IPS-20b (cell line): ENCODE measurements at regions not wholly inside any gene's neighbourhood (a gene's known extent, or its start where the extent isn't known, plus 50 kb on each side); places are given as distances from the start of the nearest gene placed in this dataset.
"Not testable (repeated sequence)": the region's sequence is repeated elsewhere in the genome, so short reads cannot be mapped to it uniquely, and the experiment has no call there.

ENCODE experiments used
- H3K27ac ChIP-seq: one replicate; pipeline ENCODE4 v1.5.1; 2013; ENCODE audit warnings: low read length
- H3K27me3 ChIP-seq: 2 replicates; pipeline ENCODE4 v1.6.1; 2013; ENCODE audit warnings: mild to moderate bottlenecking, low read length, inconsistent platforms; ENCODE audit not compliant: insufficient read depth
- H3K36me3 ChIP-seq: 2 replicates; pipeline ENCODE4 v1.6.1; 2013; ENCODE audit warnings: low read depth, mild to moderate bottlenecking, inconsistent platforms, low read length, moderate library complexity; ENCODE audit not compliant: insufficient read depth
- H3K4me1 ChIP-seq: 2 replicates; pipeline ENCODE4 v1.6.1; 2013; ENCODE audit warnings: mild to moderate bottlenecking, control low read depth, inconsistent platforms, low read length, moderate library complexity; ENCODE audit not compliant: insufficient read depth
- H3K4me3 ChIP-seq: 2 replicates; pipeline ENCODE4 v1.5.1; 2013; ENCODE audit warnings: mild to moderate bottlenecking, low read length, inconsistent platforms
- H3K9ac ChIP-seq: 2 replicates; pipeline ENCODE4 v1.6.1; 2013; ENCODE audit warnings: low read depth, mild to moderate bottlenecking, inconsistent platforms, low read length, moderate library complexity
- H3K9me3 ChIP-seq: 2 replicates; pipeline ENCODE4 v1.6.1; 2013; ENCODE audit warnings: mild to moderate bottlenecking, low read depth, low read length, inconsistent platforms; ENCODE audit not compliant: insufficient read depth

DNA sequence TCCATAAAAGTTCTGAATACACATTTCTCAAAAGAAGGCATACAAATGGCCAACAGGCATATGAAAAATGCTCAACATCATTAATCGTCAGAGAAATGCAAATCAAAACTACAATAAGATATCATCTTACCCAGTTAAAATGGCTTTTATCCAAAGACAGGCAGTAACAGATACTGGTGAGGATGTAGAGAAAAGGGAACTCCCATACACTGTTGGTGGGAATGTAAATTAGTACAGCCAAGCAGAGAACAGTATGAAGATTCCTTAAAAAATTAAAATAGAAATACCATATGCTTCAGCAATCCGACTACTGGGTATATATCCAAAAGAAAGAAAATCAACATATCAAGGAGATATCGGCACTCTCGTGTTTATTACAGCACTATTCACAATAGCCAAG lies 1312.5 kb downstream of the DSC3 start:
- no peaks in the 10 kb centered on the region for H3K27me3 ChIP-seq
- H3K4me1 ChIP-seq: no peaks in the 10 kb centered on the region
- no peaks in the 10 kb centered on the region for H3K36me3 ChIP-seq
- no peak overlapping the region for H3K9ac ChIP-seq
- no peak overlapping the region for H3K27ac ChIP-seq
- no peak overlapping the region for H3K4me3 ChIP-seq
- H3K9me3 ChIP-seq: no peaks in the 10 kb centered on the region

DNA sequence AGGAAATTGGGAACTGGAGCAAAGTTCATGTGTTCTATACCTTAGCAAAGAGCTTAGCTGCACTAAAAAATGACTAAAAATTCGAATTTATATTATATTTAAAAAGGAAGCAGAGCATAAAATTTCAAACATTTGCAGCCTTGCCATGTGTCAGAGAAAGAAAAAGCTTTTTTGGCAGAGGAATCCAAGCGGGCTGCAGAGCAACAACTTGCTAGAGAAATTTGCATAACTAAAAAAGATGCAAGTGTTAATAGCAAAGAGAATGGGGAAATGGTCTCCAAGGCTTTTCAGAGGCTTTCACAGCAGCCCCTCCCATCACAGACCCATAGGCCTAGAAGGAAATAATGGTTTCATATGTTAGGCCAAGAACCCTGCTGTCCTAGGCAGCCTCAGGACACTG lies 1315.9 kb downstream of the DSC3 start:
- H3K9ac ChIP-seq: no peak overlapping the region
- no peaks in the 10 kb centered on the region for H3K27me3 ChIP-seq
- H3K4me3 ChIP-seq: no peak overlapping the region
- no peak overlapping the region for H3K27ac ChIP-seq
- H3K9me3 ChIP-seq: no peaks in the 10 kb centered on the region
- no peaks in the 10 kb centered on the region for H3K4me1 ChIP-seq
- H3K36me3 ChIP-seq: no peaks in the 10 kb centered on the region

GRCh38 chr18:29723486-29723885 lies 1319.1 kb downstream of the DSC3 start:
- not testable (repeated sequence) for H3K4me1 ChIP-seq, H3K27me3 ChIP-seq, H3K4me3 ChIP-seq, H3K9me3 ChIP-seq, H3K27ac ChIP-seq, H3K9ac ChIP-seq, H3K36me3 ChIP-seq

- not testable (repeated sequence) for H3K9me3 ChIP-seq, H3K4me3 ChIP-seq, H3K36me3 ChIP-seq, H3K9ac ChIP-seq, H3K4me1 ChIP-seq, H3K27ac ChIP-seq, H3K27me3 ChIP-seq
These were observed 1326.6 kb downstream of the DSC3 start for GRCh38 chr18:29715960-29716359.

DNA sequence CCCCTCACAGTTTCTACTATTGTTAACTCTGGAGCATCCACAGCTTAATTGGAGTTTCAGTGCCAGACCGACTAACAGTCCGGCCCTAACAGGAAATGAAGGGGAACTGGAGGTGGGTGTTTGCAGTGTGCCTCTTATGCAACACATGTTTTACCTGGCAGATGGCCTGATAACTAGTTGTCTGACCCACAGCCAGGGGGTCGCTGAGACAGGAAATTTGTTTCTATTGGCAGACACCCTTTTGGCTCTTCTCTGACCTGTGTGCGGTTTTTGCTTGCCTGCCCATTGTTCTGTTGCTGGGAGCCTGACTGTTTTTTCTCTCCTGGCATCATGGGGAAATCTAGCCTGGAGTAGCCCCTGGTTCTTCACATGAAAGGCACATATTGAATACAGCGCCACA lies 1329.8 kb downstream of the DSC3 start:
- no peak overlapping the region for H3K27ac ChIP-seq
- no peak overlapping the region for H3K4me3 ChIP-seq
- H3K9me3 ChIP-seq: no peaks in the 10 kb centered on the region
- H3K36me3 ChIP-seq: no peaks in the 10 kb centered on the region
- no peaks in the 10 kb centered on the region; the same call in 1 of the 2 replicates for H3K4me1 ChIP-seq
- H3K9ac ChIP-seq: no peak overlapping the region; the same call in 1 of the 2 replicates
- H3K27me3 ChIP-seq: no peaks in the 10 kb centered on the region

DNA sequence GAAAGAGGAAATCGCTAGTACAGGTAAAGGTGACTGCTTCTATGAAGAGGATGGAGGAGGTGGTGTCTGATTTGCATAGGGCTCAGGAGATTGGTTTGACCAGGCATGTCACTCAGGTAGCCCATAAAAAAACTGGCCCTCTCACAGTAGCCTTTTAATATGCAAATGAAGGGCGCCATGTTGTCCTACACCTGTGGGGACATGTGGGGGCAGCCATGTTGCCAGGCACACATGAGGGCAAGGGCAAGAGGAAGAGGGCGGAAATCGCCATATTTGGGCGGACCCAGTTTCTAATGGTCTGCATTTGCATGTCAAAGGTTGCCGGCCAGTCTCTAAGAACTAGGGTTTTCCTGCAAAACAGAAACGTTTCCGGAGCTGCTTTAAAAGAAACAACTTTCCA lies 1330.6 kb downstream of the DSC3 start:
- H3K9me3 ChIP-seq: no peaks in the 10 kb centered on the region
- no peaks in the 10 kb centered on the region for H3K27me3 ChIP-seq
- peak overlapping the region; percentile 33 for H3K4me3 ChIP-seq
- no peaks in the 10 kb centered on the region for H3K36me3 ChIP-seq
- H3K4me1 ChIP-seq: no peaks in the 10 kb centered on the region; the same call in 1 of the 2 replicates
- no peak overlapping the region for H3K9ac ChIP-seq
- H3K27ac ChIP-seq: peak overlapping the region; percentile 57

- H3K4me1 ChIP-seq: no peaks in the 10 kb centered on the region
- no peaks in the 10 kb centered on the region for H3K36me3 ChIP-seq
- no peaks in the 10 kb centered on the region for H3K27me3 ChIP-seq
- H3K9me3 ChIP-seq: no peaks in the 10 kb centered on the region
- H3K9ac ChIP-seq: no peak overlapping the region
- no peak overlapping the region for H3K27ac ChIP-seq
- no peak overlapping the region for H3K4me3 ChIP-seq
These were observed 1349.2 kb downstream of the DSC3 start for GRCh38 chr18:29693334-29693733.

- no peak overlapping the region for H3K4me3 ChIP-seq
These were observed 1361.0 kb downstream of the DSC3 start for GRCh38 chr18:29681578-29681977.

GRCh38 chr18:29664278-29665036 lies 1378.1 kb downstream of the DSC3 start:
- no peak overlapping the region for H3K4me3 ChIP-seq
- H3K27ac ChIP-seq: no peak overlapping the region

More at GRCh38 chr18:29681578-29681977, 1361.0 kb downstream of the DSC3 start:
- Histone ChIP-seq H3K4me1 (no peaks in the 10 kb centered on the region), H3K27me3 (no peaks in the 10 kb centered on the region), H3K27ac (no peak overlapping the region), H3K9me3 (no peaks in the 10 kb centered on the region), H3K36me3 (no peaks in the 10 kb centered on the region), H3K9ac (no peak overlapping the region)

GRCh38 chr18:29661924-29662323 lies 1380.6 kb downstream of the DSC3 start:
- H3K27me3 ChIP-seq: no peaks in the 10 kb centered on the region

More at GRCh38 chr18:29664278-29665036, 1378.1 kb downstream of the DSC3 start:
- no peaks in the 10 kb centered on the region for H3K27me3 ChIP-seq
- H3K9me3 ChIP-seq: no peaks in the 10 kb centered on the region
- no peaks in the 10 kb centered on the region for H3K4me1 ChIP-seq
- no peak overlapping the region for H3K9ac ChIP-seq
- no peaks in the 10 kb centered on the region for H3K36me3 ChIP-seq

GRCh38 chr18:29660777-29661176 lies 1381.8 kb downstream of the DSC3 start:
- Histone ChIP-seq H3K27me3 (no peaks in the 10 kb centered on the region), H3K4me1 (no peaks in the 10 kb centered on the region), H3K9me3 (no peaks in the 10 kb centered on the region), H3K36me3 (no peaks in the 10 kb centered on the region), H3K9ac (no peak overlapping the region), H3K27ac (no peak overlapping the region), H3K4me3 (no peak overlapping the region)

More at GRCh38 chr18:29661924-29662323, 1380.6 kb downstream of the DSC3 start:
- Histone ChIP-seq H3K9ac (no peak overlapping the region), H3K27ac (no peak overlapping the region), H3K9me3 (no peaks in the 10 kb centered on the region), H3K36me3 (no peaks in the 10 kb centered on the region), H3K4me3 (no peak overlapping the region), H3K4me1 (no peaks in the 10 kb centered on the region)

- H3K9me3 ChIP-seq: no peaks in the 10 kb centered on the region
- H3K27me3 ChIP-seq: no peaks in the 10 kb centered on the region
- H3K4me3 ChIP-seq: no peak overlapping the region
- H3K36me3 ChIP-seq: no peaks in the 10 kb centered on the region
- peaks cover 6% of the 10 kb centered on the region; the same call in 1 of the 2 replicates for H3K4me1 ChIP-seq
- H3K27ac ChIP-seq: no peak overlapping the region
- no peak overlapping the region for H3K9ac ChIP-seq
These were observed 1388.8 kb downstream of the DSC3 start for GRCh38 chr18:29653671-29654215.
